ENCODE measurements at regions not wholly inside any gene's neighbourhood (a gene's known extent, or its start where the extent isn't known, plus 50 kb on each side); places are given as distances from the start of the nearest gene placed in this dataset.

DNA sequence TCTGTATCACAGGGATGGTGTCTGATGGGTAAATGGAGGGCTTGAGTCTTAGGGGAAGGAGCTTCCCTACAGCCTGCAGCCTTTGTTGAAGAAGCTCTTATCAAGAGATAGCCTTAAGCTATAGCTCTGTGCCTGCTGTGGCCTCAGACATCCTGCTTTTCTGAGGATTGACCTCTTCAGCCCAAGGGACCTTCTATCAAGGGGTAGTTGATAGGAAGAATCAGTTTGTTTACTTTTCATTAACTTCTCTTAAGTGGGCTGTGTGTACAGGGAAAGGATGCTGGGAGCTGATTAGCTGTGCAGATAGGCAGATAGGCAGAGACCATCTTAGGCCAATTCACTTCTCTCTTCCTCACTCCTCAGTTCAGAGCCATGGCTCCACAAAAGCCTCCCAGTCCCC lies 151.8 kb upstream of the CADM1 start:
- Mint-ChIP-seq H3K4me1 (ENCODE audit: low read depth) (peaks cover 23% of the 10 kb centered on the region), H3K27ac (no peak overlapping the region), H3K27me3 (peaks cover 76% of the 10 kb centered on the region), H3K9me3 (no peaks in the 10 kb centered on the region), H3K36me3 (ENCODE audit: low read depth) (no peaks in the 10 kb centered on the region), H3K4me3 (no peak overlapping the region)
- intact Hi-C loops (cut with micrococcal nuclease), result loop anchor here (10.0 kb wide), 1 partner anchor 69 kb away; no protein-coding TSS in a partner anchor

DNA sequence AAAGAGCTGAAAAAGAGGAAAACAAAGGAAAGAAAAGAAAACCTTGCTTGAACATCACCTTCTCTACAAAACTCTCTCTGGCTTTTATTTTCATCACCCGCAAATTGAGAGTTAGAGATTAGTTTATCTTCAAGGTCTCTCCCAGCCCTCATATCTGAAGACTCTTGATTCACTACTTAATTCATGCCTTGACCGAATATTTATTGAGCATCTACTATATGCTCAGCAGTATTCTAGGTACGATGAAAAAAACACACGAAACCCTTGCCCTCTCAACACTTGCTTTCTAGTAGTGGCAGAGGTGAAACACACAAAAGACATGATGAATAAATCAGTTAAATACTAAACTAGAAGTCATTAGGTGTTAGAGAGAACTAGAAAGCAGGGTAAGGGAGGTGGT lies 150.6 kb upstream of the CADM1 start:
- H3K36me3 Mint-ChIP-seq (ENCODE audit: low read depth), result no peaks in the 10 kb centered on the region
- intact Hi-C loops (cut with micrococcal nuclease), result loop anchor here (10.0 kb wide), 1 partner anchor 70 kb away; no protein-coding TSS in a partner anchor

DNA sequence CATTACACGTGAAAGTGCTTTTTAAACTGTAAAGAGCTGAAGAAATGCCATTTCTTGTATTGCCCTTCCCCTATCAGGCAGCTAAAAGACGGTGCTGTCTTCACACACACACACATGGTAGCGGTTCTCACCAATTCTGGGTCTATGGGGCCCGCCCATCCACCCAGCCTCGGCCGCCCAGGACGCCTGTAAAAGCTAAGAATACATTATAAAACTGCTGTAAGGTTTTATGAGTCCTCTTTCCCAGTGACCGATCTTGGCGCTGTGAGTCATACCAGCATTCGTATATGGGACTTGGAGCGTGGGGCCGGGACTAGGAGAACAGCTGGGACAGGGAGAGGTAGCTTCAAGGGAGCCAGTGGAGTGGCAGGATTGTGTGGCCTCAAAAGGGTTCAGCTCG lies 149.7 kb upstream of the CADM1 start:
- intact Hi-C loops (cut with micrococcal nuclease), result loop anchor here (10.0 kb wide), 1 partner anchor 71 kb away; no protein-coding TSS in a partner anchor
- peaks cover 61% of the 10 kb centered on the region for H3K27me3 Mint-ChIP-seq
- H3K27ac Mint-ChIP-seq, result no peak overlapping the region
- no peaks in the 10 kb centered on the region for H3K9me3 Mint-ChIP-seq
- H3K4me1 Mint-ChIP-seq (ENCODE audit: low read depth), result peaks cover 12% of the 10 kb centered on the region
- no peaks in the 10 kb centered on the region for H3K36me3 Mint-ChIP-seq (ENCODE audit: low read depth)
- H3K4me3 Mint-ChIP-seq, result no peak overlapping the region

More for the DNA sequence above, 150.6 kb upstream of the CADM1 start:
- Mint-ChIP-seq H3K4me3 (no peak overlapping the region), H3K27ac (no peak overlapping the region), H3K27me3 (peaks cover 66% of the 10 kb centered on the region), H3K4me1 (ENCODE audit: low read depth) (peaks cover 21% of the 10 kb centered on the region), H3K9me3 (no peaks in the 10 kb centered on the region)

DNA sequence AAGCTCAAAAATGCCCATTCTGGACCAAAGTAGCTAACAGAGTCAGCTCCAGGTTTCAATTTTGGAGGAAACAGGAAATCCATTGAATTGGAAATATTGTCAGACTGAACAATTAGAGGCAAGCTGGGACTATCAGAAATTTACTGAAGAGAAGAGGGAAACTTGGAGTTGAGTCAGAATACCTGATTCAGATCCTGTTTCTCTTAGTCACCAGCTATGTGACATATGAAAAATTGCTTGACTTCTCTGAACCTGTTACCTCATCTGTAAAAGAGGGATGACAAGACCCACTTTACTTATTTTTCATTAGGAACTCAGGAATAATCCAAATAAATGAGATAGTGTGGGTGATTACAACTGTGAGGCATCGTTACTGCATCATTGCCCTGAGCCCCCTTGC lies 148.9 kb upstream of the CADM1 start:
- Mint-ChIP-seq H3K4me1 (ENCODE audit: low read depth) (peaks cover 10% of the 10 kb centered on the region), H3K27ac (no peak overlapping the region), H3K4me3 (no peak overlapping the region), H3K36me3 (ENCODE audit: low read depth) (no peaks in the 10 kb centered on the region), H3K27me3 (peaks cover 55% of the 10 kb centered on the region), H3K9me3 (no peaks in the 10 kb centered on the region)
- intact Hi-C loops (cut with micrococcal nuclease), result loop anchor here (10.0 kb wide), 1 partner anchor 72 kb away; no protein-coding TSS in a partner anchor

DNA sequence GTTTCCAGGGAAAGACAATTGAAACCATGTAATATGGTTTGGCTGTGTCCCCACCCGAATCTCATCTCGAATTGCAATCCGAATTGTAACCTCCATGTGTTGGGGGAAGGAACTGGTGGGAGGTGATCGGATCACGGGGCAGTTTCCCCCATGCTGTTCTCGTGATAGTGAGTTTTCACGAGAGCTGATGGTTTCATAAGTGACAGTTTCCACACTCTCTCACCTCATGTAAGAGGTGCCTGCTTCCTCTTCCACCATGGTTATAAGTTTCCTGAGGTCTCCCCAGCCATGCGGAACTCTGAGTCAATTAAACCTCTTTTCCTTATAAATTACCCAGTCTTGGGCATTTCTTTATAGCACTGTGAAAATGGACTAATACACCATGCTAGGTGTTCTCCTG lies 148.3 kb upstream of the CADM1 start:
- Mint-ChIP-seq H3K27ac (no peak overlapping the region), H3K9me3 (no peaks in the 10 kb centered on the region), H3K36me3 (ENCODE audit: low read depth) (no peaks in the 10 kb centered on the region), H3K4me1 (ENCODE audit: low read depth) (peaks cover 10% of the 10 kb centered on the region), H3K27me3 (peaks cover 54% of the 10 kb centered on the region), H3K4me3 (no peak overlapping the region)
- intact Hi-C loops (cut with micrococcal nuclease), result loop anchor here (10.0 kb wide), 1 partner anchor 72 kb away; no protein-coding TSS in a partner anchor

DNA sequence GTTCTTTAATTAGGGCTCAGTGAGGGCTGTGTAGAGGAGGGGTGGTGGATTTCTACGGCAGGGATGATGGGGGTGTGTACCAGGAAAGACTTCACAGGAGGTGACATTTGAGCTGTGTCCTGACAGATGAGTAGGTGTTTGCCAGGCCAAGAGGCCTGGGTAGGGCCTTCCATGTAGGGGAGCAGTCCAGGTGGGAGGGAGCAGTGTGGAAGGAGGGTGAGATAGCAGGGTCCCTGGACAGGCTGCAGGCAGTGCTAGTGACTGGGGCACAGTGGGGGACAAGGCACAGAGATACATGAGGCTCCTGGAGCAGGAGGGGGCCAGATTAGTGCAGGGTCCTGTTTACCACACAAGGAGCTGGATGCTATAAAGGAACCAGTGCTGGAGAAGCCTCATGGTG lies 147.9 kb upstream of the CADM1 start:
- Mint-ChIP-seq H3K27me3 (peaks cover 54% of the 10 kb centered on the region), H3K4me1 (ENCODE audit: low read depth) (peaks cover 10% of the 10 kb centered on the region), H3K9me3 (no peaks in the 10 kb centered on the region), H3K36me3 (ENCODE audit: low read depth) (no peaks in the 10 kb centered on the region), H3K27ac (no peak overlapping the region), H3K4me3 (no peak overlapping the region)
- intact Hi-C loops (cut with micrococcal nuclease), result loop anchor here (10.0 kb wide), 1 partner anchor 73 kb away; no protein-coding TSS in a partner anchor

DNA sequence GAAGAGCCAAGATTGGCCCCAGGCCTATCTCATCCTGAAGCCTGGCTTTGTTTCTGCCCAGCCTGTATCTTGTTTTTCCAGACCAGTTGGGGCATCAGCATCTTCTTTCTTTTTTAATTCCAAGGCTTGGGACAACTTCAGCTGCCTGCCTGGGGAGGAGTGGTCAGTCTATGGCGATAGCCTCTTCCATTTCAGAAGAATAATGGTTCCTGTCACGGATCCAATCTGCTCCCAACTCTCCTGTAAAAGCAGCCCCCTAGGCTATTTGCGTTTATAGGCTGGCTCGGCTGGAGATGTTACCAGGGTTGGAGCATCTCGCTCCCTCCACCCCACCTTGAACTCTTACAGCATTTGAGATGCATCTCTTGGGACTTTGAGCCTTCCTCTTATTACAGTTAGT lies 145.2 kb upstream of the CADM1 start:
- Mint-ChIP-seq H3K4me1 (ENCODE audit: low read depth) (peaks cover 10% of the 10 kb centered on the region), H3K4me3 (no peak overlapping the region), H3K27ac (no peak overlapping the region), H3K27me3 (peaks cover 53% of the 10 kb centered on the region), H3K9me3 (no peaks in the 10 kb centered on the region), H3K36me3 (ENCODE audit: low read depth) (no peaks in the 10 kb centered on the region)
- intact Hi-C loops (cut with micrococcal nuclease), result no loop called here

DNA sequence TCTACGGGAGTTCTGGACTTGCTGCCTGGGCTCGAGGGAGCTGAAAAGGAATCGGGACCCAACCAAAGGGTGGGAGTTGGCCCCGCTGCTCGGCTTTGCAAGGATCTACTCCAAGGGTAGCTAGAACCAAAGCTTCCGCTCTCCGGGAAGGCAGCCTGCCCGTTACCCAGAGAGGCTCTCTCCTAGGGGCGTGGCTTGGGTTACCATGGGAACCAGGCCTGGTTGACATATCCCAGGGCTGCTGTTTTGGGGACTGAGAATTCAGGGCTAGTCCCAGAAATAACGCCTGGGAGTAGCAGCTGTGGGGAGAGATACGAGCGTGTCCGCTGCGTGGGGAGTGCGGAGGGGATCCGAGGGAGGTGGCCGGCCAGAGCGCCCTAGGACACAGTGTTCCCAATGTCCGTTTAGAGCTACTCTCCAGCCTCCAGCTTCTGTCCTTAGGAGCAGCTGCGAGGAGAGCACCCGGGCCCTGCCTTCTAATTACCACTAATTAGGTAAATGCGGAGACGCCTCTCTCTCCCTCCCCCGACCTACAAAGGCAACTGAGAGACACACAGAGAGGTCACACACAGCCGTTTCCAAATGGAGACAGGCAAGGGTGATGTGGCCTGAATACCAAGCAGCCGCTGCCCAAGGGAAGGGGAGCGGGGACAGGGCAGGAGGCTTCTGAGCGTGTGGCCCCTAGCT lies 141.6 kb upstream of the CADM1 start:
- Mint-ChIP-seq H3K27ac (no peak overlapping the region), H3K36me3 (ENCODE audit: low read depth) (no peaks in the 10 kb centered on the region), H3K4me3 (no peak overlapping the region), H3K9me3 (no peaks in the 10 kb centered on the region), H3K27me3 (peaks cover 60% of the 10 kb centered on the region), H3K4me1 (ENCODE audit: low read depth) (no peaks in the 10 kb centered on the region)
- intact Hi-C loops (cut with micrococcal nuclease), result no loop called here

DNA sequence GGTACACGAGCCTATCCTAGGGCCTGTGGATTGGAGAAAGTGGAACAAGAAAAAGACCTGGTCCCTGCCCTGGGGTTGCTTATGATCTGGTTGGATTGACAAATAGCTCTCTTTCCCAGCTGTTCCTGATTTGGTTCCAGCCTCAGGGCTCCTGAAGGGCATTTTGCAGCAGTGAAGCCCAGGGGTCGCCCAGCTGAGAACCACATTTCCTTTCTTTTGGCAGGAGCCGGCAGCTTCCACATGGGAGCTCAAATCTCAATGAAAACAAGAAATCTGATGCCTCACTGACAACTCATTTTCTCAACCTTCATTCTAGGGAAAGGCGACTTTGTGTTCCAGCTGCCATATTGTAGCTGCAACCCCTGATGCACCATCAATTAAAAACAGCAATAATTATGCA lies 140.6 kb upstream of the CADM1 start:
- Mint-ChIP-seq H3K27me3 (peaks cover 63% of the 10 kb centered on the region), H3K9me3 (no peaks in the 10 kb centered on the region), H3K4me3 (no peak overlapping the region), H3K27ac (no peak overlapping the region), H3K36me3 (ENCODE audit: low read depth) (no peaks in the 10 kb centered on the region), H3K4me1 (ENCODE audit: low read depth) (no peaks in the 10 kb centered on the region)
- intact Hi-C loops (cut with micrococcal nuclease), result no loop called here

DNA sequence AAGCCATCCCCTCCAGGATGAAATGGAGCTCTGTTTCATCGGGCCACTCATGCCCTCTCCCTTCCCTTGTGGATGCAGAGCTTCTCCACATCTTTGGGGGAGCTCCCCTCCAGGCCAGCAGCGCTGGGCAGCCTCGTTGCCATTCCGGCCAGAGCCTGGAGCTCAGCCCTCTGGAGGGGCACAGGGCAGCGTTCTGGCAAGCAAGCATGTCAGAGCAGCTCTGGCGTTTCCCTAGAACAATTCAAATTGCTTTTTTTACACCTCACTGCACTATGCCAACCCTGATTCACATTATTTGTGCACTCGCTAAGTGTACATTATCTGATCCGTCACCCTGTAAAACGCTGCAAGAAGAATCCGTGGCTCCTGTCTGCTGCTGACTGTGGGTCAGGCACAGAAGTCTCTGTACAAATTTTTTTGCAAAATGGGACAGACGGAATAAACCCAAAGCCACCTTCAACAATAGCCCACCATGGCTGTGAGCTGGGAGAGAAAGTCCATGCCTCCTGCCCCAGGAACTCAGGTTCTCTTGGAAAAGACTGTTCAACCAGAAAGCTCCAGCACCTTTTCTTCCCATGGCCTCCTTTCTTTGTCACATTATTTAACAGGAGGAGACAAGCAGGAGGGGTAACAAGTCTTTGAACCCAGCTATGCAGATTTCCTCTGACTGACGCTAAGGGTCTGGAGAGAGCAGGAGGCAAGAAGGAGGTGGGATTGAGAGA lies 139.5 kb upstream of the CADM1 start:
- intact Hi-C loops (cut with micrococcal nuclease), result no loop called here
- H3K4me3 Mint-ChIP-seq, result no peak overlapping the region
- no peaks in the 10 kb centered on the region for H3K36me3 Mint-ChIP-seq (ENCODE audit: low read depth)
- no peaks in the 10 kb centered on the region for H3K9me3 Mint-ChIP-seq
- peaks cover 65% of the 10 kb centered on the region for H3K27me3 Mint-ChIP-seq
- H3K4me1 Mint-ChIP-seq (ENCODE audit: low read depth), result no peaks in the 10 kb centered on the region
- H3K27ac Mint-ChIP-seq, result no peak overlapping the region

DNA sequence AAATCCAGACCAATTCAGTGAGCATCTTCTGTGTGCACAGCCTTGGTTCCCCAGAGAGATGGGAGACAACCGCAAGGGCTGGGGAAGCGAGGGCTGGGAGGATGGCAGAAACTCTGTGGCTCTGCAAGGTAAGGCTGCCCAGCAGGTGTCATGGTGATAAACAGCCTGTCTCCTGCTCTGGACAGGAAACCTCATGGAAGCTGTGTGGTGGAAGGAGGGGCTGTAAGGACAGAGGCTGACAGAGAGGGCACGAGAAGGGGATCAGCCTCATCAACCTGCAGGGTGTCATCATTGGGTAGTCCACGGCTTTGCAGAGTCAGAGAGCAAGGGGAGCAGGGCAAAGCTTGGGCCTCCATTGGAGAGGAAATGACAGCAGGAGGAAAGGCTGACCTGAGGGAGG lies 138.4 kb upstream of the CADM1 start:
- Mint-ChIP-seq H3K27ac (no peak overlapping the region), H3K4me3 (no peak overlapping the region), H3K9me3 (no peaks in the 10 kb centered on the region), H3K27me3 (peaks cover 66% of the 10 kb centered on the region), H3K36me3 (ENCODE audit: low read depth) (no peaks in the 10 kb centered on the region), H3K4me1 (ENCODE audit: low read depth) (no peaks in the 10 kb centered on the region)
- intact Hi-C loops (cut with micrococcal nuclease), result no loop called here

DNA sequence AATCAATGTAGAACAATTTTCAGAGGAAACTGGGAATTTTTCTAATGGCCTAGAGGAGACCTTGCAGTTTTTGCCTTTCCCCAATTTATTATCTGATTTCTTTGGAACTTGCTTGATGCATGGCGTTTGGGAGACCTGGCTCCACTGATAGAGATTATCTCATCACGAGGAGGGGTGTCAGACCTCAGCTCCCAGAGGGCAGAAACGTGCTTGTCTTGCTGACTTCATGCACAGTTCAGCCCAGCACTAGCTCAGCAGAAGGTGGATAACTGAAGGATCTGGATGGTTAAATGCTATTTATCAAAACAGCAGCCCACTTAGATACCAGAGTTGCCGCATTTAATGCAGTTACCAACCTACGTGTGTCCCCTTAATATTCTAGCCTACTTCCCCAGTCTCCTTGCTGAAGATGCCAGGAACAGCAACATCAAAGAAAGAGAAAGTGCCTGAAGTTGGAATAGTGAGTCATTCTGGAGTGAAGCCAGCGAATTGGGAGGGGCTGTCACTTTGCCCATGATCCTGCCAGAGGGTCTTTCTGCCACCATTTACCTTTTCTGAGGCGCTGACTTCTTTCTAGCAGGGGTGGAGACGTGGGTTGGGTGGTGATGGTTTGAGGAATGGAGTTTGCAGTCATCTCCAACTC lies 133.5 kb upstream of the CADM1 start:
- Mint-ChIP-seq H3K36me3 (ENCODE audit: low read depth) (no peaks in the 10 kb centered on the region), H3K27ac (no peak overlapping the region), H3K9me3 (no peaks in the 10 kb centered on the region)

DNA sequence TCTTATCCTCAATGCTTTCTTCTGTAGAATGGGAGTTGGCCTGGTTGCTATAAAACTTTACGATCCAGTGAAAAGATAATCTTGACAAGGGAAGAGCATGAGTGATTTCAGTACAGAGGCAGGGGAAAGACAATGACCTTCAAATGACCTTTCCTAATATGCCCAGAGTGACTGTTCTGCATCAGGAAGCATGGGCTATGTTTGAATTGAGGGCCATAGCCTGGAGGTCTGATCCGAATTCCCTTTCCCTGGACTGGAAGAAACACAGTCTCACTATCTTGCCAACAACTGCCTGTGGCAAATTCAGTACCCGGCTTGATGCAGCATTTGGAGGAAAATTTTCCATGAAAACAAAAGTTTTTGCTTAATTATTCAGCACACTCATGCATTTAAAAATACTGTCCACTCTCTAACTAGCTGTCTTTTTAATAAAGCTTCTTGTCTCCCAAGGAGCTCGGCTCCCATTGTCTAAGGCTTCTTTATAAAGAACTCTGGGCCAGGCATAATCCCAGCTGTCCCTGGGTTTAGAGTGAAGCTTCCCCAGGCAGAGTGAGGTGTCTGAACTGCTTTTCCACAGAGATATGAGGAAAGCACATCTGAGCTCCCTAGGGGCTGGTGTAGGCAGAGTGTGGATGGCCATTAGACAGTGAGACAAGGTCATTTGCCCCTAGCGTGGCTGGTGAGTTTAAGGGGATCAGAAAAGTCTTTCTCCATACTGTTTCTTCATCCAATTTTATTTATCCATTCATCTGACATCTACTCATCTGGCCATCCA lies 132.7 kb upstream of the CADM1 start:
- H3K27me3 Mint-ChIP-seq, result peaks cover 31% of the 10 kb centered on the region
- no peaks in the 10 kb centered on the region for H3K36me3 Mint-ChIP-seq (ENCODE audit: low read depth)
- intact Hi-C loops (cut with micrococcal nuclease), result no loop called here

More for the DNA sequence above, 133.5 kb upstream of the CADM1 start:
- Mint-ChIP-seq H3K4me3 (no peak overlapping the region), H3K27me3 (peaks cover 33% of the 10 kb centered on the region), H3K4me1 (ENCODE audit: low read depth) (no peaks in the 10 kb centered on the region)
- intact Hi-C loops (cut with micrococcal nuclease), result no loop called here

More for the DNA sequence above, 132.7 kb upstream of the CADM1 start:
- H3K27ac Mint-ChIP-seq, result no peak overlapping the region
- H3K4me1 Mint-ChIP-seq (ENCODE audit: low read depth), result no peaks in the 10 kb centered on the region
- no peaks in the 10 kb centered on the region for H3K9me3 Mint-ChIP-seq
- H3K4me3 Mint-ChIP-seq, result no peak overlapping the region
